Activated CD4-positive, alpha-beta T cell treated with anti-CD3 and anti-CD28 coated beads, Interleukin-2, Interleukin-6, amounts not matched to agents 100 ng/mL and 50 ng/mL, durations not matched to agents 16 hours and 8 hours (primary cell): ENCODE measurements at regions not wholly inside any gene's neighbourhood (a gene's known extent, or its start where the extent isn't known, plus 50 kb on each side); places are given as distances from the start of the nearest gene placed in this dataset.
"Not testable (repeated sequence)": the region's sequence is repeated elsewhere in the genome, so short reads cannot be mapped to it uniquely, and the experiment has no call there.

Source experiments
- DNase-seq: peaks from one replicate; pipeline ENCODE4 v3.0.0-alpha.2; 2020

DNA sequence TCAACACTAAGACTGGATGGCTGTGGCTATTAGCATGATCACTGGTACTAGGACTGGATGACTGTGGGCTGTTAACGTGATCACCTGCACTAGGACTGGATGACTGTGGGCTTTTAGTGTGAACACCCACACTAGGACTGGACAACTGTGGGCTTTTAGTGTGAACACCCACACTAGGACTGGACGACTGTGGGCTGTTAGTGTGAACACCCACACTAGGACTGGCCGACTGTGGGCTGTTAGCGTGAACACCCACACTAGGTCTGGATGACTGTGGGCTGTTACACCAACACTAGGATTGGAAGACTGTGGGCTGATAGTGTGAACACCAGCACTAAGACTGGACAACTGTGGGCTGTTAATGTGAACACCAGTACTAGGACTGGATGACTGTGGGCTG is 329.2 kb downstream of the OSTF1 start:
- no peak for DNase-seq

DNA sequence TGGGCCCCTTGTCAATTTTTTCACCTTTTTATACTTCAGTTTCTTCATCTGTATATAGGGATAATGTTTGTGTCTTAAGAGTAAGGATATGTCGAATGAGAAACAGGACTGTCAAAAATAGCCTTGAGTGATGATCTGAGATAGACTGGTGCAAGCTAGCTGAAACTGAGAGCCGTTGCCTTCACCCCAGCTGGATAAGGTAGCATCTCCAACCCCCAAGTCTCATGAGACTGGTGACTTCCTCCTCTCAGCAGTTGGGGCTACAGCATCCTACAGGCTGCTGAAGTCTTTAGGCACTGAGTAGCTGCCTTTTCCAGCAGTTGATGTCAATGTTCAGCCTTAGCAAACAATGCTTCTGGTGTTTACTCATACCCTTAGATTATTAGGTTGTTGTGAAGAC is 330.2 kb downstream of the OSTF1 start:
- DNase-seq, result no peak

DNA sequence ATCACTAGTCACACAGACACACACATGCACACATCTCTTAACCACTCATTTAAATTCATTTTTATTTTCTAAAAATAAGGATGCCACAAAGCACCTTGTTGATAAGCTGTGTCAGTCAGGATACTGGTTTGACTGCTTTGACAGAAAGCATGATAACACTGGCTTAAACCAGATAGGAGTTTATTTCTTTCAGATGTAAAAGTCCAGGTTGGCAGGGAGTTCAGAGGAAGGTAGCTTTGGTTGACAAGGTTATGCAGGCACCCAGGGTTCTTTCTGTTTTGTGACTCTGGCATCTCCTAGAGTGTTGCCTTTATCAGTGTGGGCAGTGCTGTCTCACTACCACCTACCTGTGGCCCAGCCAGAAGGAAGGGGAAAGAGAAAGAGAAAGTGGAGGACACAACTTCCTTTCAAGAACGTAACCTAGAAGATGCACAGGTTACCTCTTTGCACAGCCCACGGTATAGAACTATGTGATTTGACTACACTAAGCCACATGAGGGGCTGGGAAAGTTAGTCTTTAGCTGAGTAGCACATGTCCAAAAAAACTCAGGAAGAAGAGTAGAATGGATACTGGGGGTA is 334.7 kb downstream of the OSTF1 start:
- DNase-seq, result no peak

DNA sequence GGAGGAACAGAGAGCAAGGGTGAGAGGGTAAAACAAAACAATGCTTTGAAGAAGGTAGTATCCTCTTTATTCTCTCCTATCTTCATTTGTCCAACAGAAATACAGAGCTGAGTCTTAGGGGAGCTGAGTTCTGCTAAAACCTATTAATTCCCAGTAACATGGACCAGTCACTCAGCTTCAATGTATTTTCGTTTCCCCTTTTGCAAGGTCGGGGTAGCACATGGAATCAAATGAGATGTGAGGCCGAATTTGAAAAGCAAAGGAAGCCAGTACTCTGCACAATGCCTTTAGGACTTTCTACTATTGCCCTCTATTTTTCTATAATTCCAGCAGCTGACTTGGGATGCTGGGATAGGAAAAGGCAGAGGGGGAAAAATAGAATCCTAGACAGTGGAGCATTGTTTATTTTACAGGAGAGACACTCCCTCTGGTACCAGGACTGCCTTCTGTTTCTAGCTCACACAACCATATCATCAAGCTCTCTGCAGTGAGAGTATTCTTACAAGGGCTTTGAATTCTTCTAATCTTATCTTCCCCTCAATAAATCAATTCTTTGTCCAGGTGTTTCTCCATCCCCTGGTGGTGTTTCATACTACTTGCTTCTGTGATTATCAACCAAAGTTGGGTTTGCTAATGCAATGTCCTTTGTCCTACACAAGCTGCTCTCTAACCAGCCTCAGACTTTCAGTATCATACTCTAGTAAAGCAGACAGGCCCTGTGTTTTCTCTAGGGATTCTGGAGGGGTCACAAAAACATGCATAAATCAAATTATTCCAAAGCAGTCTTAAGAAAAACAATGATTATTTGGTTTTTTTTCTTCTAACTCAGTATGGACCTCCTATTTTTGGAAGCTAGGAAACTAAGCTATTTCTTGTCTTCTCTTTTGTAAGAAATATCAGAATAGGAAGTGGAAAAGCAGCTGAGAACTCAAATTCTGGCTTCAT is 341.5 kb downstream of the OSTF1 start:
- DNase-seq, result no peak

DNA sequence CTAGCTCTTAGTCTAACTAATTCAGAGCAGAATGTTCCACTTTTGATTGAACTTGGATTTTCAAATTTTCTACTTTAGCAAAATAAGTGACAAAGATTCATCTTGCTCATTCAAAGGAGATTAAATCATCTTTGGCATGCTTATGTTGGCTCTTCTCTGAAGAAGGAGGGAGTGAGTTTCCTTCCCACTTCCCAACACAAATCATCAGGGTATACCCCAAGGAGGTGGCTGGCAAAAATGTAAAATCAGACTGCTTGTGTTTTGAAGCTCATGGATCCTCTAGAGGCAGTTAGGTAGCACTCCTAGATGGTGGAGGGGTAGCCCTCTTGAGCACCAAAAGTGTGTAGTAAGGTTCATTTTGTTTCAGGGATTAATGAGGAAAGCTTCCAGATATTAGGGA is 343.1 kb downstream of the OSTF1 start:
- no peak for DNase-seq

DNA sequence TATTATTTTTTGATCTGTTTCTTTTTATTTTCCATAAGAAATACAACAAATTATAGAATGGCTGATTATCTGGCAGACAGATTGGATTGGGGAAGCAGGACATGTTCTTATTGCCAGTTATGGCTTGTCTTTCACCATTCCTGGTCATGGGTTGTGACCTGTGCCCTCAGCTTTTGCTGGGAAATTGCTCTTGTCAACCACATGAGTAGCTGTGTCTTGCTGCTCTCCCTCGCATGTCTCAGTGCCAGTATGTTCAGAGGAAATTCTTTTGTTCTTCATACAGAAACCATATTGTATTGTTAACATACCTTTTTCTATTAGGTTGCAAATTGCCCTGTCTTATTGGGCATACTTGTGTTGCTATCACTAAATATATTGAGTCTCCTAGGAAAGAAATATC is 344.1 kb downstream of the OSTF1 start:
- DNase-seq, result no peak

DNA sequence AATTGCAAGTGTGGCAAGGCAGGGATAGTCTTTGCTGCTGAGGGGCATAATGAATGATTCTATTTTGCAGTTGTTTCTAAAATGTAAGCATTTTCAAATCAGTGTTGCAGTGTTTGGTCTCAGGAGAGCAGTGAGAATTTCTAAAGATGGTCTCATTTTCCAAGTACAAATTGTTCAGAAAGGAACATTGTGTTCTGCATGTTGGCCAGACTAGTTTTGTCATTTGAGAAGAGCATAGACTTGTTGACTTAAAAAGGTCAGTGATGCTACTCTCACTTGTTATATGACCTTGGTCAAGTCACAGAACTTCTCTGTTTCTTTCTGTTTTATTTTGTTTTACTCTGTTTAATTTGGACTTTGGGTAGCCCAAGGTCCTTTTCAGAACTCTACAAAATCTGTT is 344.6 kb downstream of the OSTF1 start:
- no peak for DNase-seq

DNA sequence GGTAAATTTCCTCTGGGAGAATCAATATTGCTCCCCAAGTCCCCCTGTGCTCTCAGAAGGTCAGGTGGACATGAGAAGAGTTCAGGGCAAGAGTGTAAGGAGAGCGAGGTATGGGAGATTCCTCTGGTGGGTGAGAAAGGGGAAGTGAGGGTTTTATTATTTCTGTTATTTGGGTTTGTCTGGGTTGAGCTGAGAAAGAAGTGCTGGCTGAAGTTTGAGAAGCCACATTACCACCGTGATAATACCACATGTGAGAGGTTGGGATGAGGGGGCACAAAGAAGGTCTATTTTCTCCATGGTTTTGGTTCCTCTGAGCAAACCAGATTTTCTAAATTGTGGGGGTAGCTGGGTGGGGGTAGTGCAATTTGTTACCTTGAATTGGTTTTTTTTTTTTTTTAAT is 350.4 kb downstream of the OSTF1 start:
- no peak for DNase-seq

DNA sequence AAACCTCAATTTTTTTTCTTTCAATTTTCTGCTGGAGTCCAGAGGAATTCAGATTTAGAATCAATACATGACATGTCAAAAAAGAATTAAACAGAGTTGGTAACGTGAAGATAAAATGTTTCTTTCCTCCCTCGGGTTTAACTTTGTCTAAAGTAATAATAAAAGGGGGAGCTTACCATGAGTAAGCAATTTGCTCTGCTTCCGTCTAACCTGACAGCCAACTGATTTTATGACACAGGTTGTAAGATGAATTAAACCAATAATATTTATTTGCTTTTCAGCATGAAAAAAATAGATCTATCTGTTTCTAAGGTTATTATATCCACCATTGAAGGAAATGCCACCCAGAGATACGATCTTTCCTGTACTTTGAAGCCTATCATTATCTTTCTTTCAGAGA is 352.6 kb downstream of the OSTF1 start:
- no peak for DNase-seq

DNA sequence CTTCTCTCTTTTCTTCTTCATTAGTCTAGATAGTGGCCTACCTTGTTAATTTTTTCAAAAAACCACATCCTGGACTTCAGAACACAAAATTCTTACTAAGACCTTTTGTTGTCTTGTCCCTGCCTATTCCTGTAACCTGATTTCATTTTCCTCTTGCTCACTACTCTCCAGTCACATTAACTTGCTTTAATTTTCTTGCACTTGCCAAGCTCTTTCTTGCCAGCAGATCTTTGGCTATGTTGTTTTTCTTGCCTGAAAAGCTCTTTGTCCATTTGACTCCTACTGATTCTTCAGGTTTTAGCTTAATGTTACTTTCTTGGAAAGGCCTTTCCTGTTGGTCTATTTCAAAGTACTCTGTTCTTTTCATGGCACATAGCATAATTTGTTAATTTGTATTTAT is 356.8 kb downstream of the OSTF1 start:
- DNase-seq, result no peak

DNA sequence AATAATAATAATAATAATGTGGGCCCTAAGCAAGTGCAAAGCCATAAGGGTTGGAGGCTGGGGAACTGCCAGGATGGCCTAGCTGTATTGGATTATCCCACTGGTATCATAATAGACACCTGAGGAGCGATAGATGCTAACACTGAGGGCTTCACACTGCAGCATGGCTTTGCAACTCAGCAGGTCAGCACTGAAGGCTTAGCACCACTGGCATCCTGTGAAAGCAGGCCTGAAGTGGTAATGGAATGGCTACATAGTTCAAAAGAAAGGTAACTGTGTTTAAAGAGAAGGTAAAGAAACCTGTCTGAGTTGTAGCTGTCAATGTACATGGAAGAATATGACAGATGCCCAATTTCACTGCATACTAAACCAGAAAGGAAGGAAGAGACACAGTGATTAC is 359.0 kb downstream of the OSTF1 start:
- DNase-seq, result no peak

DNA sequence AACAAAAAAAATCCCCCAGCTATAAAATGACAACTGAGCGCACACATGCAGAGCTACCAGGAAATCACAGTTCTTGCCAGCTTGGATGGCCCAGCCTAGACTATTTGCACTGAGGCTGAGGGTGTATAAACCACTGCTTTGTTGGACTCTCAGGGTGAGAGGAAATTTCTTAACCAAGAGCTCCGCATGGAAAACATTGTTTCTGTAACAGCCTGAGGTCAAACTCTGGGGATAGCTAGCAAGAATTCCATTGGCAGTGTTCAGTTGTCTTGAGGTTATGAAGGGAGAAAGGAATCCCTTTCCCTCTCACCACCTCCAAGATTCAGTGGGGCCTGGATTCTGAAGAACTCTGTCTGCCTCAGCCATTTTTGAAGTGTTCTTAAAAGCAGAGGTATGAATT is 360.0 kb downstream of the OSTF1 start:
- no peak for DNase-seq

DNA sequence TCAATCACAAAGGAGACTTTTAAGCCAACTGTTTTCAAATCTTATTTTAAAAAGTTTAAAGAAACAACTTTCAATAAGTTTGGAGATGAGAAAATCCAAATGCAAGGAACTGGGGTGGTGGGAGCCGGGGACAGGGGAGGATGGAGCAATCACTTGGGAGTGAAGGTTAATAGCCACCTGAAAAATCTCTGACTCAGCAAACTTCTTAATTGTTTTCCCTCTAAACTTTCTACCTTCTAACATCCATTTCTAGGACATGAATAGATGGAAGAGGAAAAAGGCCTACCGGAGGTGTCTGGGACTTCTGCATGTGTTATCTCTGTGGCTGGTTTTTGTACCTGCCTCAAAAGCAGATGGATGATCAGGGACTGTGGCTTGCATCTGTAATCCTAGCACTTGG is 360.6 kb downstream of the OSTF1 start:
- DNase-seq, result no peak

DNA sequence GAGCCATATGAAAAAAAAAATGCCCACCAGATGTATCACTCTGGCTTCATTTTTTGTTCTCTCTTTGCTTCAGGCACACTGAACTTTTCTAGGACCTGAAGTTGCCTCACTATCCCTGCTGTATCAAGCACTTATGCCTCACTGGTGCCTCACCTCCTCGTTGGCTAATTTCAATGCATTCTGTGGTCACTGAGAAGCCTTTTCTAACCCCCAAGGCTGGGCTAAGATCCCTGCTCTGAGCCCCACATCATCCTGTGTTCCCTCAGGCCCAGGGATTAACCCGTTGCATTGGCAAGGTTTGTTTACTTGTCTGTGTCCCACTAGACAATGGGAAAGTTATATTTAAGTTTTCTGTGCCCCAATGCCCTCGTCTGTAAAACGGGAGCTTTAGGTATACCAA is 362.7 kb downstream of the OSTF1 start:
- no peak for DNase-seq

DNA sequence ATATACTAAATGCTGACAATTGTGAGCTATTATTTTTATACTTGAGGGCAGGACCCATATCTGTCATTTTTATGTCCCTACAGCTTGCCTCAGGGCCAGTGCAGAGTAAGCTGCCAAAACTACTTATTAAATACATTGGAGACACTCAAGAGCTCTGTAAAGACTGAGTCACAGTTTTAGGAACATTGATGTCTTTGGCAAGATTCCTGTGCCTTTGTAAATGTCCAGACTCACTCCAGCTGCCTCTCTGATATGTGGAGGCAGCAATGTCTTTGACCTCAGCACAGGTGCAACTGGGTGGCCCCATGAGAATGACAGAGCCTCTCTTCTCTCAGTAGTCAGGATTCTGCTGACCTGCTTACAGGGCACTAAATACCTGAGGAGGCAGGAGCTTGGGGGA is 363.2 kb downstream of the OSTF1 start:
- no peak for DNase-seq

DNA sequence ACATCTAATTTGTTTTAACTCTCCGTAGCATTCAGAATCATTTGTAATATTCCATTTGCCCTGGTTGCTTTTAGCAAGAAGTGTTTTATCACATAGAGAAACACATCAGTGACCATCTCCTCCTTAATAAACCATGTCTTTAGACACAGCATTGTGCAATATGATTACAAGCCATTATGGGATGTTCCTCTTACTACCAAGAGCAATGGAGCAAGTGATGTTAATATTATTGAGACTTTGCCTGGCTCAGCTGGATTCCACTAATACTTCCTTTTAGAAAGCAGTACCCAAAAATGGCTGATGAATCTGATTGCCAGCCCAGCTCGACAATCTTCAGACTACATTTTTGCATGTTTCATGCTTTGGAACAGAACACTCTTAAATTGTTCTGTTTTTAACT is 364.2 kb downstream of the OSTF1 start:
- DNase-seq, result no peak

DNA sequence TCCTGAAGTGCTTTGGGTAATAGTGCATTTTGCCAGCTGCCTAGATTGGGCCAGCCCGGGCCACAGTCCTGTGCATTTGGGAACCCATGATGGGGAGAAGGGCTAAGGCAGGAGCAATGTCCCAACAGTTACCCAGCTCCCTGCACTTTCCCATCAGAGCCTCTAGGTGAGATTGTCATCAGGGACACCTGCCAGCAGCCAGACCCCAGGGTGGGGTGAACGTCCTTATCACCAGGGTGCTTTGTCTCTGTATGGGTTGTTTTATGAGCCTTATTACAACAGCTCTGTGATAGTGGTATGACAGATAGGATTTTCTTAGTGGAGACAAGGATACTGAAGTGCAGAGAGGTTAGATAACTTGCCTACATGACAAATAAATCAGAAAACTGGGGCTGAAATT is 365.7 kb downstream of the OSTF1 start:
- DNase-seq, result no peak

DNA sequence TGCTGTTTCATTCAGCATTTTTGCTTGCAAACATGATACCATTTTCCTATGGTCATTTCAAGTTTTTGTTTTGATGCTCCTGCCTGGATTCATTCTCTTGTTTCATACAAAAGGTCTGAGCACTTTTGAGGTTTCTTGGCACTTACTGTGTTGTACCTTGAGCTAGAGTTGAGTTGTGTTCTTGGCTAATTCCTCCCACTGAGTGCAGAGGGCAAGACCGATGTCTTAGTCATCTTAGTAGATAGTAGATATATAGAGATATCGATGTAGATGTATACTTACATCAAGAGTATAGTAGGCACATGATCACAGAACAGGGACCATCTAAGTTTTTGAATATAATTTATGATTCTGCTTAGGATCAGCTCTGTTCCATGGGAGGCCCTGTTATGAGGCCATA is 366.6 kb downstream of the OSTF1 start:
- DNase-seq, result no peak

DNA sequence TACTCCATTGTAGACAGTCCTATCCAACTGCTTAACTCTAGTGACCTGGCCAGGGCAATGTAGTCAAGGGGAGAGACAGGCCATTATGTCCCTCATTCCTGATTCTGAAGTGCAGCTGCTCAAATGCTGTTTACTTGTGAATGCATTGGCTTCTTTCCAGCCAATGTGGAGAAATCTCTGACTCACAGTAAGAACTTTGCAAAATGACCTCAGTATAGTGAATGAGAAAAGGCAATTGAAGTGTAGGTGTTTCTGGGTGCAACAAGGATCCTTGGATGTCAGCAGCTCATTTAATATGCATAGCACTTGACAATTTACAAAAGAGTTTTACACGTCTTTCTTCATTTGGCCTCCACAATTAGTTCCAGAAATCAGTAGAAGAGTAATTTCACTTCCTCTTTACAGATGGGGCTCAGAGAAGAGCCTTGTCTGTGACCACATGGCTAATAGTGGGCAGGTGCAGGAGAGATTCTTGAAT is 367.2 kb downstream of the OSTF1 start:
- DNase-seq, result no peak

DNA sequence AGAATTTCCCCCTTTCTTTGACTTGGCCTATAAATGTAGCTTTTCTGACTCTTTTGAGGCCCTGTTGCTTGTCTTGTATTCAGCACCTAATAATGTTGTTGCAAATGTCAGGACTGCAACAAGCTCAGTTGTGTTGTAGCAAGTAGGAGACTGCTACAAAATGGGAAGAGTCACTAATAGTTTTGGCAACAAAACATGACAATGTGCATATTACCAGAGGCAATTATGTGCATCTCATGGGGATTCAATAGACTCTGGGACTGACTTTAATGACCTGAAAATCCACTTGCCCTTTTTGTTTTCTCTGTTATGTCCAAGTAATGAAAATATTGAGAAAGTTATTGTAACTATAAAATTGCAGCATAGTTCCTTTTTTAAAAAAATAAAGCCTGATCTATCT is 368.4 kb downstream of the OSTF1 start:
- DNase-seq, result no peak

DNA sequence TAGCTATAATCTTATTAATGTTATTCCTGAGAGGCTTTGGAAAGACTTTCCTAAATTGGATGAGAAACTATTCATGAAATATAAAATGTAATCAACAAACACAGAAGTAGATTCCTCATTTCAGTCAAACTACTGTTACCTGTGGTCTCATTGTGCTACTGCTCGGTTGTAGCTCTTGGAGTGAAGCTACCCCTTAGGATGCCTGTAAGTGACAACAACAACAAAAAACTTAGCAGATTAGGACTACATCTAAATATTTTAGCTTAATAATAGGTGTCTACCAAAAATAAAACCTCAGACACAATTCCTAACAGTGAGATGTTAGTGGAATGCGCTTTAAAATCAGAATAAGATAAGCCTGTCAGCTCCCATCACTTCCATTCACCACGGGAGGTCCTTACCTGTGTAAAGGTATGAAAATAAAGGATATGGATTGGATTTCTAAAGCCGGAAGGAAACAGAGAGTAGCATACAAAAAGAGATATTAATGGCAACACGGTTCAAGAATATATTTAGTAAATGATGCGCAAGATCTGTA is 369.2 kb downstream of the OSTF1 start:
- no peak for DNase-seq

DNA sequence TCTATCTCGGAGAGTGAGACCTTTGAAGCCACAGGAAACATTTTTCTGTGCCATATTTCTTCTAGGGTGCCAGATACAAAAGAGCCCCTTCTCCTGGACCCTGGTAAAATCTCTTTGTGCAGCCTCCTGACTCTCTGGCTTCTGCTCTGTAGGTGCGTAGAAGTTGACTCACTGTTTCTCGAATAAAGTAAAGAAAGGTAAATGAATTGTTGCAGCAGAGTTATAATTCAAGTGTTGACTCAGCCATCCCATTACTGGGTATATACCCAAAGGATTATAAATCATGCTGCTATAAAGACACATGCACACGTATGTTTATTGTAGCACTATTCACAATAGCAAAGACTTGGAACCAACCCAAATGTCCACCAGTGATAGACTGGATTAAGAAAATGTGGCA is 371.0 kb downstream of the OSTF1 start:
- DNase-seq, result not testable (repeated sequence)

DNA sequence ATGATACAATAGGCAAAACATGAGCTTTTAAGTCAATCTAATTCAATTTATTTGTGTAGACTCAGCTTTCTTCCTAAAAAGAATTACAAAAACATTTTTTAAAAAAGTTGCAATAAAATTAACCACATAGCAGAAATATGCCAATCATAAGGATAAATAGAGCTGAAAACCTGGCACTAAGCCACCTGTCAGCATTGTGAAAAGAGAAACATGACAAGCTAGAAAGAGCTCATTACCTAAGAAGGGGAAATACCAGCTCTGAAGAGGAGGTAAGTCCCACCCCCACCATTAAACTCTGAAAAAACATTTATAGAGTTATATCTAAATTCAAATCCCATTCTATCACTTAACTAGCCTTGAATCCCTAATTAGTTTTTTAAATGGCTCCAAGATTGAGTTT is 372.9 kb downstream of the OSTF1 start:
- DNase-seq, result no peak

DNA sequence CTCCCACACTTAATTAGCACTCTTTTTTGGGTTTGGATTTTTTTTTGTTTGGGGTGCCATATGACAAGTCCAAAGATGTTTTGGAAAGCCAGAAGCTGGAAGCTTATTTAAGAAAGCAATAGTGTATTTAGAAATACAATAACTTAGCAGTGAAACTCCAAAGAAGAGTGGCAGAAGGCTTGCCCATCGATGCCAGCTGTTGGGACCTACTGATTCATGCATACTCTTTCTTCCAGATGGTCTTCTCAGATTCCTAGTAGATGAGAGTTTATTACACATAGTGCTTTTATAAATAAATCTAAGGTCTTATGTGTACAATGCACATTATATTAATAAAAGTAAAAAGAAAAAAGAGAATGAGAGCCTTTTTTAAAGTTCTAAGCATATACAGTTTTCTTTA is 374.6 kb downstream of the OSTF1 start:
- DNase-seq, result no peak
